SU-DHL-6 (cell line): ENCODE measurements at regions not wholly inside any gene's neighbourhood (a gene's known extent, or its start where the extent isn't known, plus 50 kb on each side); places are given as distances from the start of the nearest gene placed in this dataset.

Experiments used
- H2AFZ ChIP-seq: fragments of 200-600 bp; sonication (generic); 2 replicates; pipeline ENCODE4 v1.6.1; 2014; ENCODE audit warnings: low read depth, mild to moderate bottlenecking, moderate library complexity, mixed read lengths, antibody characterized with exemption, low read length; ENCODE audit not compliant: severe bottlenecking
- H3F3A ChIP-seq: fragments of 200-600 bp; shearing (Covaris generic); 2 replicates; pipeline ENCODE4 v1.6.0; 2016; ENCODE audit warnings: antibody characterized with exemption, mild to moderate bottlenecking; ENCODE audit not compliant: insufficient read depth
- H3K27ac ChIP-seq: fragments of 200-600 bp; sonication (generic); 2 replicates; pipeline ENCODE4 v1.5.1; 2016; ENCODE audit warnings: low read depth, mild to moderate bottlenecking, low read length, moderate library complexity, mixed read lengths
- H3K27me3 ChIP-seq: fragments of 200-600 bp; sonication (generic), shearing (Covaris generic); 2 replicates; pipeline ENCODE4 v1.6.0; 2014; ENCODE audit warnings: mild to moderate bottlenecking, low read length
- H3K36me3 ChIP-seq: fragments of 200-600 bp; sonication (generic); 2 replicates; pipeline ENCODE4 v1.6.1; 2014; ENCODE audit warnings: mild to moderate bottlenecking, low read length, mixed read lengths
- H3K4me2 ChIP-seq: fragments of 300-600, 200-600 bp; shearing (Covaris generic), sonication (generic); 2 replicates; pipeline ENCODE4 v1.6.0; 2014; ENCODE audit warnings: low read length, low read depth, mild to moderate bottlenecking; ENCODE audit not compliant: poor library complexity, severe bottlenecking
- H3K4me3 ChIP-seq: fragments of 200-600 bp; sonication (generic); 2 replicates; pipeline ENCODE4 v1.5.1; 2014; ENCODE audit warnings: antibody characterized with exemption, low read length, mild to moderate bottlenecking, mixed read lengths; ENCODE audit not compliant: insufficient read depth, poor library complexity, severe bottlenecking
- H3K79me2 ChIP-seq: fragments of 200-600 bp; sonication (generic); 2 replicates; pipeline ENCODE4 v1.6.1; 2014; ENCODE audit warnings: mild to moderate bottlenecking, low read length, moderate library complexity; ENCODE audit not compliant: insufficient read depth
- H3K9ac ChIP-seq: fragments of 200-600 bp; sonication (generic); 2 replicates; pipeline ENCODE4 v1.7.0; 2014; ENCODE audit warnings: mild to moderate bottlenecking, low read length
- H3K9me2 ChIP-seq: fragments of 200-600 bp; sonication (generic); replicated peaks from 2 replicates; pipeline ENCODE4 v1.6.1; 2014; ENCODE audit warnings: low read length; ENCODE audit not compliant: insufficient read depth
- H3K9me3 ChIP-seq: fragments of 200-600 bp; sonication (generic); 2 replicates; pipeline ENCODE4 v1.6.1; 2014; ENCODE audit warnings: low read length, mixed read lengths; ENCODE audit not compliant: insufficient read depth
- H4K20me1 ChIP-seq: fragments of 200-600 bp; sonication (generic); 2 replicates; pipeline ENCODE4 v1.6.1; 2014; ENCODE audit warnings: low read depth, mild to moderate bottlenecking, antibody characterized with exemption, low read length, moderate library complexity, mixed read lengths
- CTCF ChIP-seq: fragments of 200-600 bp; sonication (generic); IDR thresholded peaks from one replicate; pipeline ENCODE4 v1.5.1; 2017; ENCODE audit warnings: antibody characterized with exemption, mild to moderate bottlenecking, low read length, moderate library complexity; ENCODE audit not compliant: insufficient read depth, poor library complexity, severe bottlenecking
- EZH2phosphoT487 ChIP-seq: fragments of 200-600 bp; sonication (generic), shearing (Covaris generic); conservative IDR thresholded peaks from 2 replicates; pipeline ENCODE4 v1.6.1; 2018; ENCODE audit warnings: mild to moderate bottlenecking, antibody characterized with exemption, low read length, moderate library complexity, mixed read lengths

GRCh38 chr4:189092581-189092980, 848.1 kb upstream of the FRG1 start:
- TF ChIP-seq EZH2phosphoT487 (no peak), CTCF (no peak)
- Histone ChIP-seq H3K4me2 (peak overlapping the region; percentile 9), H3K4me3 (no peak overlapping the region), H3K27me3 (no peaks in the 10 kb centered on the region), H2AFZ (no peak overlapping the region), H3K9me3 (no peaks in the 10 kb centered on the region), H4K20me1 (no peaks in the 10 kb centered on the region), H3K27ac (no peak overlapping the region), H3K9ac (no peak overlapping the region), H3K36me3 (no peaks in the 10 kb centered on the region), H3K9me2 (no peaks in the 10 kb centered on the region), H3K79me2 (no peaks in the 10 kb centered on the region), H3F3A (no peaks in the 10 kb centered on the region)

- Histone ChIP-seq H3K4me2 (no peak overlapping the region), H3K9me2 (no peaks in the 10 kb centered on the region), H3K36me3 (no peaks in the 10 kb centered on the region), H3K79me2 (no peaks in the 10 kb centered on the region), H3K4me3 (no peak overlapping the region), H3F3A (no peaks in the 10 kb centered on the region), H3K27ac (no peak overlapping the region), H3K9ac (no peak overlapping the region), H3K27me3 (no peaks in the 10 kb centered on the region; the same call in 1 of the 2 replicates), H3K9me3 (no peaks in the 10 kb centered on the region), H2AFZ (no peak overlapping the region), H4K20me1 (no peaks in the 10 kb centered on the region)
- TF ChIP-seq EZH2phosphoT487, result no peak
- TF ChIP-seq CTCF, result no peak
These were observed 844.6 kb upstream of the FRG1 start for GRCh38 chr4:189096108-189096507.

DNA sequence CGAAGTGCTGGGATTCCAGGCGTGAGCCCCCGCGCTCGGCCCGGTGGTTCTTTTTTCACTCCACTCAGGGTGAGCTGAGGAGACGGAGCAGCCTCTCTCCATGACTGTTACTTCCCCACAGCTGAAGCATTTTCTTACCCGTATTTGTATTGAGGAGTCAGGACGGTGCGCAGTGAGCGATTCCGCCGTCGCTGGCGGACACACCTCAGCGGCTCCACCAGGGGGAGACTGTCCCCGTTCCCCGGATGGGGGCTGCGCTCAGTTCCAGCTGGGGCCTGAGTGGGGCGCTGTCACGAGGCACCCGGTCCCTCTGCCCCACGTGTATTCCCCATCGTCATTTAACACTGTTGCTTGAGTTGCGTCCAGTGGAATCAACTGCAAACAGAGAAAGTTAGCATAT, 844.0 kb upstream of the FRG1 start:
- Histone ChIP-seq H4K20me1 (no peaks in the 10 kb centered on the region), H2AFZ (no peak overlapping the region), H3K9me3 (no peaks in the 10 kb centered on the region), H3K4me3 (no peak overlapping the region), H3F3A (no peaks in the 10 kb centered on the region), H3K27me3 (no peaks in the 10 kb centered on the region; the same call in 1 of the 2 replicates), H3K79me2 (no peaks in the 10 kb centered on the region), H3K27ac (no peak overlapping the region), H3K36me3 (no peaks in the 10 kb centered on the region), H3K9ac (no peak overlapping the region), H3K9me2 (no peaks in the 10 kb centered on the region), H3K4me2 (no peak overlapping the region)
- no peak for TF ChIP-seq EZH2phosphoT487

- no peaks in the 10 kb centered on the region for H3K9me2 ChIP-seq
- no peak overlapping the region for H3K4me3 ChIP-seq
- no peaks in the 10 kb centered on the region for H3K79me2 ChIP-seq
- no peak overlapping the region for H3K27ac ChIP-seq
- H3K9ac ChIP-seq, result no peak overlapping the region
- H2AFZ ChIP-seq, result no peak overlapping the region
- H3K4me2 ChIP-seq, result no peak overlapping the region
- H3K9me3 ChIP-seq, result no peaks in the 10 kb centered on the region
- TF ChIP-seq CTCF, result no peak
- no peak for TF ChIP-seq EZH2phosphoT487
- no peaks in the 10 kb centered on the region for H3K36me3 ChIP-seq
- H4K20me1 ChIP-seq, result no peaks in the 10 kb centered on the region
- H3F3A ChIP-seq, result no peaks in the 10 kb centered on the region
- H3K27me3 ChIP-seq, result no peaks in the 10 kb centered on the region; the same call in 1 of the 2 replicates
These were observed 841.6 kb upstream of the FRG1 start for GRCh38 chr4:189098932-189099696.
